H9 (cell line): ENCODE measurements at regions not wholly inside any gene's neighbourhood (a gene's known extent, or its start where the extent isn't known, plus 50 kb on each side); places are given as distances from the start of the nearest gene placed in this dataset.

ENCODE experiments used
- DNase-seq: peaks from one replicate; pipeline ENCODE4 v3.0.0-alpha.2; 2017
- H2AFZ ChIP-seq: one replicate; pipeline ENCODE4 v1.6.1; 2013; ENCODE audit warnings: mild to moderate bottlenecking, low read length, control low read depth, moderate library complexity
- H2AK5ac ChIP-seq: 2 replicates; pipeline ENCODE4 v1.6.1; 2013; ENCODE audit warnings: low read length, control low read depth, mixed read lengths; ENCODE audit not compliant: insufficient read length
- H2BK120ac ChIP-seq: one replicate; pipeline ENCODE4 v1.6.1; 2013; ENCODE audit warnings: low read depth, mild to moderate bottlenecking, low read length, control low read depth, inconsistent platforms; ENCODE audit not compliant: poor library complexity, severe bottlenecking
- H2BK12ac ChIP-seq: 2 replicates; pipeline ENCODE4 v1.6.1; 2013; ENCODE audit warnings: low read length, control low read depth, mixed read lengths, low read depth; ENCODE audit not compliant: insufficient read length
- H2BK15ac ChIP-seq: 2 replicates; pipeline ENCODE4 v1.6.1; 2013; ENCODE audit warnings: low read depth, low read length, control low read depth
- H2BK20ac ChIP-seq: one replicate; pipeline ENCODE4 v1.6.1; 2013; ENCODE audit warnings: low read depth, mild to moderate bottlenecking, low read length, control low read depth, inconsistent platforms; ENCODE audit not compliant: poor library complexity, severe bottlenecking
- H2BK5ac ChIP-seq: 2 replicates; pipeline ENCODE4 v1.6.1; 2013; ENCODE audit warnings: low read length, control low read depth, mixed read lengths; ENCODE audit not compliant: insufficient read length
- H3K14ac ChIP-seq: 2 replicates; pipeline ENCODE4 v1.6.1; 2013; ENCODE audit warnings: low read length, control low read depth; ENCODE audit not compliant: insufficient read depth
- H3K18ac ChIP-seq: 2 replicates; pipeline ENCODE4 v1.6.1; 2013; ENCODE audit warnings: low read depth, mild to moderate bottlenecking, mixed read lengths, low read length, control low read depth; ENCODE audit not compliant: insufficient read length
- H3K23ac ChIP-seq: 2 replicates; pipeline ENCODE4 v1.6.1; 2013; ENCODE audit warnings: low read length, control low read depth, mixed read lengths, low read depth; ENCODE audit not compliant: insufficient read length
- H3K23me2 ChIP-seq: 2 replicates; pipeline ENCODE4 v1.6.1; 2013; ENCODE audit warnings: low read depth, mild to moderate bottlenecking, mixed read lengths, low read length, control low read depth; ENCODE audit not compliant: insufficient read length, poor library complexity, severe bottlenecking
- H3K27ac ChIP-seq: 2 replicates; pipeline ENCODE4 v1.5.1; 2013; ENCODE audit warnings: low read length, control low read depth, mixed read lengths, low read depth; ENCODE audit not compliant: insufficient read length
- H3K27me3 ChIP-seq: 2 replicates; pipeline ENCODE4 v1.6.1; 2013; ENCODE audit warnings: low read length, control low read depth, inconsistent platforms; ENCODE audit not compliant: insufficient read depth
- H3K4ac ChIP-seq: 2 replicates; pipeline ENCODE4 v1.6.1; 2013; ENCODE audit warnings: low read depth, mild to moderate bottlenecking, control low read depth, inconsistent platforms, low read length, moderate library complexity
- H3K4me1 ChIP-seq: 2 replicates; pipeline ENCODE4 v1.6.1; 2013; ENCODE audit warnings: low read length, control low read depth, inconsistent platforms; ENCODE audit not compliant: insufficient read depth
- H3K4me2 ChIP-seq: 2 replicates; pipeline ENCODE4 v1.6.1; 2013; ENCODE audit warnings: low read length, control low read depth, mixed read lengths; ENCODE audit not compliant: insufficient read length, insufficient read depth
- H3K56ac ChIP-seq: 2 replicates; pipeline ENCODE4 v1.6.1; 2013; ENCODE audit warnings: low read depth, mild to moderate bottlenecking, mixed read lengths, low read length, control low read depth; ENCODE audit not compliant: insufficient read length
- H3K79me1 ChIP-seq: 2 replicates; pipeline ENCODE4 v1.6.1; 2013; ENCODE audit warnings: low read depth, mild to moderate bottlenecking, moderate library complexity, low read length, control low read depth, inconsistent platforms; ENCODE audit not compliant: insufficient read depth, poor library complexity, severe bottlenecking
- H3K79me2 ChIP-seq: 2 replicates; pipeline ENCODE4 v1.6.1; 2013; ENCODE audit warnings: low read length, control low read depth, inconsistent platforms; ENCODE audit not compliant: insufficient read depth
- H3K9ac ChIP-seq: 2 replicates; pipeline ENCODE4 v1.6.1; 2013; ENCODE audit warnings: low read length, control low read depth, mixed read lengths; ENCODE audit not compliant: insufficient read length; ENCODE audit errors: extremely low read depth
- H3K9me3 ChIP-seq: one replicate; pipeline ENCODE4 v1.6.1; 2013; ENCODE audit warnings: low read depth, low read length, inconsistent platforms; ENCODE audit not compliant: control insufficient read depth
- H3T11ph ChIP-seq: one replicate; pipeline ENCODE4 v1.6.1; 2013; ENCODE audit warnings: mild to moderate bottlenecking, low read length, control low read depth, inconsistent platforms
- H4K20me1 ChIP-seq: one replicate; pipeline ENCODE4 v1.6.1; 2013; ENCODE audit not compliant: control insufficient read depth, insufficient read length, insufficient read depth
- H4K5ac ChIP-seq: 2 replicates; pipeline ENCODE4 v1.6.1; 2013; ENCODE audit warnings: low read depth, mild to moderate bottlenecking, mixed read lengths, low read length, control low read depth; ENCODE audit not compliant: insufficient read length
- H4K8ac ChIP-seq: replicated peaks from 2 replicates; pipeline ENCODE4 v1.6.1; 2013; ENCODE audit warnings: low read length, control low read depth, mixed read lengths, low read depth; ENCODE audit not compliant: insufficient read length
- H4K91ac ChIP-seq: 2 replicates; pipeline ENCODE4 v1.6.1; 2013; ENCODE audit warnings: low read depth, mild to moderate bottlenecking, moderate library complexity, mixed read lengths, low read length, control low read depth; ENCODE audit not compliant: insufficient read length
- H3K27ac Mint-ChIP-seq, 3 experiments: 2 replicates in 2 of 3; 3 replicates in 1 of 3; pipeline ENCODE4 v1.8.0; 2020 to 2021; ENCODE audit warnings: mixed read lengths in 3 of 3, mild to moderate bottlenecking in 1 of 3, moderate library complexity in 1 of 3
- H3K27me3 Mint-ChIP-seq: 2 replicates; pipeline ENCODE4 v1.8.0; 2021; ENCODE audit warnings: low read depth, mild to moderate bottlenecking, moderate library complexity, mixed read lengths
- H3K36me3 Mint-ChIP-seq, 3 experiments: 2 replicates in 2 of 3; 3 replicates in 1 of 3; pipeline ENCODE4 v1.8.0; 2020 to 2021; ENCODE audit warnings: low read depth in 3 of 3, mixed read lengths in 3 of 3; ENCODE audit not compliant: insufficient read depth in 1 of 3
- H3K4me1 Mint-ChIP-seq, 2 experiments: 2 replicates each; pipeline ENCODE4 v1.8.0; 2020; ENCODE audit warnings: mixed read lengths in 2 of 2
- H3K4me3 Mint-ChIP-seq, 2 experiments: 2 replicates in 1 of 2; 3 replicates in 1 of 2; pipeline ENCODE4 v1.8.0; 2020 to 2021; ENCODE audit warnings: mild to moderate bottlenecking in 2 of 2, mixed read lengths in 2 of 2, moderate library complexity in 1 of 2
- H3K9me3 Mint-ChIP-seq, 2 experiments: 2 replicates in 1 of 2; 3 replicates in 1 of 2; pipeline ENCODE4 v1.8.0; 2020; ENCODE audit warnings: mild to moderate bottlenecking in 2 of 2, mixed read lengths in 2 of 2, moderate library complexity in 1 of 2
- CTCF ChIP-seq: fragments of 200-600 bp; sonication (generic); conservative IDR thresholded peaks from 3 replicates; pipeline ENCODE4 v1.8.0; 2021; ENCODE audit warnings: antibody characterized with exemption, mild to moderate bottlenecking
- WGBS: extraction: QIAGEN DNeasy Blood & Tissue Kit; methylation state at CpG from one replicate; pipeline ENCODE4 v1.1.7; 2013; ENCODE audit warnings: missing lambda C conversion rate, low lambda C conversion rate, mixed read lengths; ENCODE audit not compliant: insufficient read length; ENCODE audit errors: extremely low coverage; 5-methylcytosine and 5-hydroxymethylcytosine counted together

DNA sequence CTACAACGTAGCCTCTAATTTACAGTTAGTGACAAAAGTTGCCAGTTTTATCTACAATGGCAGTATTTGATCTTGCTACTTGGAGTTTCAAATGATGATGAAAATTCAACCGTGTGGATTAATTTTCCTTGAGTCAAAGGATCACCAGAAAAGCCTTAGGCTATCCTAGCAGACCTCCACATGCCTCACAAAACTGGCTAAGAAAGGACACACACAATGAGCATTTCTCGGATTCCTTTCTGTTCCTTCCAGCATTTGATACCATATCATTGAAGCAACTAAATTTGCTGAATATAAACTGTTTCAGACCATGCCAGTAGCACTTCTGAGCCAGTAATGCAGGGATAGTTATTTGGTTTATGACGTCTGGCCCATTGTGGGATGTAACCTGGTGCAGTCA, 587.4 kb upstream of the MDFIC2 start:
- Mint-ChIP-seq H3K4me3 (no peak overlapping the region), H3K36me3 (peaks cover 0 to 8% (median 3%) of the 10 kb centered on the region in 3 experiments; a peak in 3 of 7 replicates), H3K9me3 (peaks cover 11 to 22% of the 10 kb centered on the region in 2 experiments), H3K27me3 (peaks cover 2% of the 10 kb centered on the region; the same call in 1 of the 2 replicates), H3K27ac (no peak overlapping the region), H3K4me1 (peaks cover 0 to 6% of the 10 kb centered on the region in 2 experiments; a peak in 1 of 4 replicates)
- H3K27ac ChIP-seq, result no peak overlapping the region
- no peaks in the 10 kb centered on the region for H4K20me1 ChIP-seq
- H2BK120ac ChIP-seq, result no peak overlapping the region
- H2BK20ac ChIP-seq, result no peak overlapping the region
- no peak overlapping the region for H3K56ac ChIP-seq
- H3K79me2 ChIP-seq, result no peaks in the 10 kb centered on the region
- no peaks in the 10 kb centered on the region for H3K9me3 ChIP-seq
- no peak overlapping the region for H3K23ac ChIP-seq
- WGBS, result no CpG with 5 or more reads among the region's 4 CpGs
- H3K27me3 ChIP-seq, result no peaks in the 10 kb centered on the region
- no peak overlapping the region for H3K4ac ChIP-seq
- no peak overlapping the region for H3T11ph ChIP-seq
- no peak for TF ChIP-seq CTCF
- no peak overlapping the region for H4K5ac ChIP-seq
- H2AFZ ChIP-seq, result no peak overlapping the region
- H2AK5ac ChIP-seq, result no peak overlapping the region
- DNase-seq, result no peak
- no peak overlapping the region for H4K8ac ChIP-seq
- H2BK12ac ChIP-seq, result no peak overlapping the region
- H3K4me1 ChIP-seq, result no peaks in the 10 kb centered on the region
- H4K91ac ChIP-seq, result no peak overlapping the region
- H3K9ac ChIP-seq, result no peak overlapping the region
- H3K79me1 ChIP-seq, result no peaks in the 10 kb centered on the region
- H3K4me2 ChIP-seq, result no peak overlapping the region
- H3K18ac ChIP-seq, result no peak overlapping the region
- no peaks in the 10 kb centered on the region for H3K23me2 ChIP-seq
- H3K14ac ChIP-seq, result no peak overlapping the region
- H2BK5ac ChIP-seq, result no peak overlapping the region
- no peak overlapping the region for H2BK15ac ChIP-seq
